B cell (primary cell): ENCODE measurements at regions not wholly inside any gene's neighbourhood (a gene's known extent, or its start where the extent isn't known, plus 50 kb on each side); places are given as distances from the start of the nearest gene placed in this dataset.
"Not testable (repeated sequence)": the region's sequence is repeated elsewhere in the genome, so short reads cannot be mapped to it uniquely, and the experiment has no call there.

ENCODE experiments used
- ATAC-seq: fragments of 200-7000 bp; cut with Tn5 transposase; one replicate; pipeline ENCODE4 v1.10.0; 2021; ENCODE audit warnings: low read depth, mild to moderate bottlenecking, moderate number of reproducible peaks, moderate library complexity
- CTCF ChIA-PET: fragments of 350-600 bp; sonication (Branson Sonifier 250); formaldehyde crosslinking; loops from one replicate; lab custom pipeline; 2021; ENCODE audit warnings: antibody characterized with exemption, inconsistent platforms; lab: Charles Lee
- POLR2A ChIA-PET: fragments of 350-600 bp; sonication (Branson Sonifier 250); formaldehyde crosslinking; loops from one replicate; lab custom pipeline; 2021; ENCODE audit warnings: antibody characterized with exemption; lab: Charles Lee
- DNase-seq: peaks from one replicate; pipeline ENCODE4 v3.0.0; 2013
- H2AFZ ChIP-seq: 2 replicates; pipeline ENCODE4 v1.6.1; 2012; ENCODE audit warnings: mild to moderate bottlenecking, low read depth, low read length; ENCODE audit not compliant: insufficient read depth, poor library complexity, severe bottlenecking
- H3K27ac ChIP-seq, 2 donors: 1 replicate in 1 of 2; 2 replicates in 1 of 2; pipeline ENCODE4 v1.5.1; 2012 to 2013; ENCODE audit warnings: low read length in 2 of 2, mild to moderate bottlenecking in 2 of 2, moderate library complexity in 1 of 2
- H3K27me3 ChIP-seq, 4 experiments: fragments of 200-600 bp in 1 of 4; sonication (generic) in 1 of 4; replicated peaks in 1 of 4; 1 replicate in 2 of 4; 2 replicates in 2 of 4; pipeline versions ENCODE4 v1.6.1 to v1.7.0; 2013 to 2016; ENCODE audit warnings: low read length in 3 of 4, mild to moderate bottlenecking in 2 of 4, mixed read lengths in 1 of 4, moderate library complexity in 1 of 4; ENCODE audit not compliant: insufficient read depth in 4 of 4, control insufficient read depth in 3 of 4; ENCODE audit errors: control extremely low read depth in 1 of 4
- H3K36me3 ChIP-seq, 2 experiments: replicated peaks in 1 of 2; 1 replicate in 1 of 2; 2 replicates in 1 of 2; pipeline versions ENCODE4 v1.6.1 to v1.7.1; 2013; ENCODE audit warnings: low read length in 1 of 2; ENCODE audit not compliant: insufficient read depth in 2 of 2, control insufficient read depth in 1 of 2; ENCODE audit errors: control extremely low read depth in 1 of 2, extremely low read depth in 1 of 2
- H3K4me1 ChIP-seq, 2 donors: fragments of 200-600 bp in 1 of 2; sonication (generic) in 1 of 2; 1 replicate in 1 of 2; 2 replicates in 1 of 2; pipeline versions ENCODE4 v1.5.1 to v1.6.1; 2013 to 2017; ENCODE audit warnings: low read length in 2 of 2; ENCODE audit not compliant: control insufficient read depth in 2 of 2, insufficient read depth in 2 of 2
- H3K4me2 ChIP-seq: replicated peaks from 2 replicates; pipeline ENCODE3; 2012; ENCODE audit warnings: mild to moderate bottlenecking, low read depth, low read length; ENCODE audit not compliant: poor library complexity, severe bottlenecking
- H3K4me3 ChIP-seq, 5 experiments: fragments of 200-600 bp in 1 of 5; sonication (generic) in 1 of 5; 1 replicate in 3 of 5; 2 replicates in 2 of 5; pipeline versions ENCODE4 v1.5.1 to v1.7.0; 2011 to 2016; ENCODE audit warnings: low read length in 4 of 5, mild to moderate bottlenecking in 4 of 5, low read depth in 2 of 5, control low read depth in 1 of 5, moderate library complexity in 1 of 5; ENCODE audit not compliant: insufficient read depth in 1 of 5; ENCODE audit errors: control extremely low read depth in 1 of 5, extremely low read depth in 1 of 5
- H3K79me2 ChIP-seq: fragments of 200-600 bp; sonication (generic); one replicate; pipeline ENCODE4 v1.6.0; 2016; ENCODE audit warnings: low read length; ENCODE audit not compliant: control insufficient read depth, insufficient read depth
- H3K9ac ChIP-seq: fragments of 200-600 bp; sonication (generic); 2 replicates; pipeline ENCODE4 v1.6.1; 2017; ENCODE audit warnings: mild to moderate bottlenecking, low read length, moderate library complexity
- H3K9me3 ChIP-seq, 3 donors: one replicate each; pipeline versions ENCODE4 v1.6.1 to v1.7.1; 2013; ENCODE audit warnings: low read length in 2 of 3; ENCODE audit not compliant: control insufficient read depth in 2 of 3, insufficient read depth in 1 of 3; ENCODE audit errors: control extremely low read depth in 1 of 3
- H4K20me1 ChIP-seq: 2 replicates; pipeline ENCODE4 v1.6.0; 2012; ENCODE audit warnings: mild to moderate bottlenecking, low read length; ENCODE audit not compliant: insufficient read depth, control insufficient read depth, poor library complexity, severe bottlenecking
- H3K27ac Mint-ChIP-seq: one replicate; pipeline ENCODE4 v1.8.0; 2021; ENCODE audit warnings: mixed read lengths
- H3K27me3 Mint-ChIP-seq: one replicate; pipeline ENCODE4 v1.8.0; 2021; ENCODE audit warnings: mixed read lengths
- H3K4me1 Mint-ChIP-seq: one replicate; pipeline ENCODE4 v1.8.0; 2021; ENCODE audit warnings: mixed read lengths
- H3K4me3 Mint-ChIP-seq: one replicate; pipeline ENCODE4 v1.8.0; 2021; ENCODE audit warnings: mixed read lengths
- H3K9me3 Mint-ChIP-seq: one replicate; pipeline ENCODE4 v1.8.0; 2022; ENCODE audit warnings: mixed read lengths; ENCODE audit not compliant: insufficient read depth
- WGBS: methylation state at CpG from one replicate; pipeline ENCODE4 v1.1.5; 2013; ENCODE audit warnings: missing lambda C conversion rate; ENCODE audit not compliant: insufficient coverage; 5-methylcytosine and 5-hydroxymethylcytosine counted together
- intact Hi-C: fragments of 100-400 bp; cut with micrococcal nuclease; formaldehyde crosslinking; loops from one replicate; pipeline ENCODE4 v1.10.0; 2022

DNA sequence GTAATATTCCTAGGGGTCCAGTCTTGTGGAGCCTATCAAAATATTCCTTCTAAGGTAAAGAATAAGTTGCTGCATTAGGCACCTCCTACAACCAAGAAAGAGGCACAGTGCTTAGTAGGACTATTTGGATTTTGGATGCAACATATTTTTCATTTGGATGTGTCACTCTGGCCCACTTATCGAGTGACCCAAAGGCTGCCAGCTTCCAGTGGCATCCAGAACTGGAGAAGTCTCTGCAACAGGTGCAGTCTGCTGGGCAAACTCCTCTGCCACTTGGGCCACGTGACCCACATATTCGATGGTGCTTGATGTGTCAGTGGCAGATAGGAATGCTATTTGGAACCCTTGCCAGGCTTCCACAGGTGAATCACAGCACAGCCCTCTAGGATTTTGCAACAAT lies 151.7 kb downstream of the RBMY1A1 start:
- intact Hi-C loops, H3K9me3 ChIP-seq, ATAC-seq, H3K4me1 Mint-ChIP-seq, H3K36me3 ChIP-seq, DNase-seq, H3K4me3 ChIP-seq, H3K9ac ChIP-seq, H3K79me2 ChIP-seq, H4K20me1 ChIP-seq, H3K9me3 Mint-ChIP-seq, H3K27me3 ChIP-seq, H3K27ac ChIP-seq, POLR2A ChIA-PET, H3K27me3 Mint-ChIP-seq, H3K4me1 ChIP-seq, CTCF ChIA-PET, H3K27ac Mint-ChIP-seq, H2AFZ ChIP-seq, H3K4me3 Mint-ChIP-seq, H3K4me2 ChIP-seq: not testable (repeated sequence)
- 100% methylated on average over 1 of the region's 3 CpGs for WGBS

DNA sequence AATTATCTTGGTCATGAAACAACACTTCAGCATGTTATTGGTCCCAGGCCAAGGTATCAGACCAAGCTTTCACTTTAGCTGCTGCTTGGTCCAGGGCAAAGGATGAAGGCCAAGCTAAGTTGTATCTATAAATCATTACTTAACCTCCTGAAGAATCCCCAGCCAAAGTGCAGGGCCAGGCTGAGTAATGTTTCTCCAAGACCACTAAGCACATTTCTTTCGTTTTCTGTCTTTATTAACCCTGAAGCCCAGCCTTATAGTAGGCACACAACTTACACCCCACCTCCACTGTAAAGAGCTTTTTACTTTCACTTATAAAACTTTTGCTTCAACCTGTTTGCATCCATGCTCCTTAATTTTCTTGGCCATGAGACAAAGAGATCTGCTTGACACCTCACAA lies 167.3 kb downstream of the RBMY1A1 start:
- POLR2A ChIA-PET, H3K9me3 ChIP-seq, H3K4me2 ChIP-seq, CTCF ChIA-PET, H3K9ac ChIP-seq, H2AFZ ChIP-seq, intact Hi-C loops, DNase-seq, H3K36me3 ChIP-seq, H3K9me3 Mint-ChIP-seq, H3K79me2 ChIP-seq, H3K4me3 ChIP-seq, ATAC-seq, H3K27ac ChIP-seq, H3K4me1 Mint-ChIP-seq, H4K20me1 ChIP-seq, H3K4me1 ChIP-seq, H3K27me3 ChIP-seq, H3K27ac Mint-ChIP-seq, H3K27me3 Mint-ChIP-seq, H3K4me3 Mint-ChIP-seq: not testable (repeated sequence)
- no CpG with 5 or more reads among the region's 1 CpG for WGBS

DNA sequence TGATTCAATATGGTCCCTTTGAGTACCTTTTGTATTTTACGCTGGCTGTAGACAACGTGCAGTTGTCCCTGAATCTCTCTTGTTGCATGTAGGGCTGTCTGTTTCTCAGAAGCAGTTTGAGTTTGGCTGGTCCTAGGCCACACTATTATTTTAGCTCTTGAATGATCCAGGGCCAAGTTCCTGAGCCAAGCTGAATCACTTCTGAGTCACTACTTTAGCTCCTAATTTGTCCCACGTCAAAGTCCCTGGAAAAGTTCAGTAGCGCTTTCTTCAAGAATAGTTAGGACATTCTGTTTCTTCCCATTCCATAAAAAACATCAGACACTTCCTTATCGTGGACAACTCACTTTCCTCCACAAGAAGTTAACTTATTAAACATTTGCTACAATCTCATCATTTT lies 168.2 kb downstream of the RBMY1A1 start:
- H3K9me3 Mint-ChIP-seq, H3K27ac ChIP-seq, H2AFZ ChIP-seq, H3K9ac ChIP-seq, H4K20me1 ChIP-seq, intact Hi-C loops, ATAC-seq, H3K4me3 ChIP-seq, H3K4me1 ChIP-seq, DNase-seq, H3K27ac Mint-ChIP-seq, H3K27me3 Mint-ChIP-seq, H3K4me2 ChIP-seq, H3K4me1 Mint-ChIP-seq, H3K4me3 Mint-ChIP-seq, H3K27me3 ChIP-seq, H3K36me3 ChIP-seq, H3K9me3 ChIP-seq, CTCF ChIA-PET, H3K79me2 ChIP-seq, POLR2A ChIA-PET: not testable (repeated sequence)
- no CpG with 5 or more reads among the region's 5 CpGs for WGBS
